H1 (cell line): ENCODE measurements at regions not wholly inside any gene's neighbourhood (a gene's known extent, or its start where the extent isn't known, plus 50 kb on each side); places are given as distances from the start of the nearest gene placed in this dataset.

Source experiments
- BACH1 ChIP-seq: IDR thresholded peaks from 2 replicates; pipeline ENCODE4 v1.6.1; 2012; ENCODE audit warnings: low read length, improper control_type of control experiment
- EP300 ChIP-seq, 2 experiments: IDR thresholded peaks; 1 replicate in 1 of 2; 2 replicates in 1 of 2; pipeline ENCODE4 v1.6.1; 2011 to 2012; ENCODE audit warnings: low read depth in 2 of 2, low read length in 2 of 2, mild to moderate bottlenecking in 2 of 2, borderline replicate concordance in 1 of 2, inconsistent platforms in 1 of 2, moderate library complexity in 1 of 2
- MAFK ChIP-seq: IDR thresholded peaks from 2 replicates; pipeline ENCODE4 v1.6.1; 2012; ENCODE audit warnings: low read depth, mild to moderate bottlenecking, improper control_type of control experiment, low read length
- POLR2A ChIP-seq, 2 experiments: IDR thresholded peaks; 1 replicate in 1 of 2; 2 replicates in 1 of 2; pipeline ENCODE4 v1.6.1; 2011; ENCODE audit warnings: low read depth in 2 of 2, low read length in 2 of 2, mild to moderate bottlenecking in 2 of 2; ENCODE audit errors: control extremely low read depth in 1 of 2
- POLR2AphosphoS5 ChIP-seq: IDR thresholded peaks from 2 replicates; pipeline ENCODE4 v1.6.1; 2011; ENCODE audit warnings: low read depth, low read length
- RXRA ChIP-seq: IDR thresholded peaks from 2 replicates; pipeline ENCODE4 v1.6.1; 2011; ENCODE audit warnings: low read depth, mild to moderate bottlenecking, low read length, moderate library complexity; ENCODE audit not compliant: insufficient read depth
- SIN3A ChIP-seq, 2 experiments: IDR thresholded peaks in 1 of 2; conservative IDR thresholded peaks in 1 of 2; 2 replicates each; pipeline ENCODE4 v1.6.1; 2011 to 2012; ENCODE audit warnings: low read length in 2 of 2, improper control_type of control experiment in 1 of 2, low read depth in 1 of 2, mild to moderate bottlenecking in 1 of 2
- TBP ChIP-seq: IDR thresholded peaks from 2 replicates; pipeline ENCODE4 v1.6.1; 2011; ENCODE audit warnings: low read depth, low read length, improper control_type of control experiment
- TEAD4 ChIP-seq: IDR thresholded peaks from 2 replicates; pipeline ENCODE4 v1.6.1; 2012; ENCODE audit warnings: low read depth, low read length, inconsistent platforms, mixed read lengths
- TF ChIP-seq, protein P1 (sequence below), 3 experiments: IDR thresholded peaks; 1 replicate in 2 of 3; 2 replicates in 1 of 3; pipeline versions ENCODE4 v1.5.1 to v1.6.1; 2011; ENCODE audit warnings: low read length in 3 of 3, mild to moderate bottlenecking in 3 of 3, inconsistent platforms in 2 of 3, low read depth in 1 of 3, moderate library complexity in 1 of 3; ENCODE audit not compliant: insufficient read depth in 1 of 3; ENCODE audit errors: control extremely low read depth in 1 of 3

GRCh38 chr18:78793313-78794070 lies 186.1 kb upstream of the SALL3 start:
- TF ChIP-seq TBP (no peak), EP300 (IDR thresholded peaks at IDR 0.05; ENCODE audit: borderline replicate concordance in 1 of 2, low read depth in 2 of 2, low read length in 2 of 2) (no peak), RXRA (no peak), SIN3A (conservative IDR thresholded peaks at IDR 0.05 in 1 of 2, IDR thresholded peaks at IDR 0.05 in 1 of 2; ENCODE audit: low read depth in 1 of 2, low read length in 2 of 2) (no peak), TEAD4 (no peak), BACH1 (no peak), MAFK (no peak), POLR2AphosphoS5 (no peak), POLR2A (IDR thresholded peaks at IDR 0.05; ENCODE audit: control extremely low read depth in 1 of 2, low read depth in 2 of 2, low read length in 2 of 2) (no peak)
- TF ChIP-seq, protein P1, sequence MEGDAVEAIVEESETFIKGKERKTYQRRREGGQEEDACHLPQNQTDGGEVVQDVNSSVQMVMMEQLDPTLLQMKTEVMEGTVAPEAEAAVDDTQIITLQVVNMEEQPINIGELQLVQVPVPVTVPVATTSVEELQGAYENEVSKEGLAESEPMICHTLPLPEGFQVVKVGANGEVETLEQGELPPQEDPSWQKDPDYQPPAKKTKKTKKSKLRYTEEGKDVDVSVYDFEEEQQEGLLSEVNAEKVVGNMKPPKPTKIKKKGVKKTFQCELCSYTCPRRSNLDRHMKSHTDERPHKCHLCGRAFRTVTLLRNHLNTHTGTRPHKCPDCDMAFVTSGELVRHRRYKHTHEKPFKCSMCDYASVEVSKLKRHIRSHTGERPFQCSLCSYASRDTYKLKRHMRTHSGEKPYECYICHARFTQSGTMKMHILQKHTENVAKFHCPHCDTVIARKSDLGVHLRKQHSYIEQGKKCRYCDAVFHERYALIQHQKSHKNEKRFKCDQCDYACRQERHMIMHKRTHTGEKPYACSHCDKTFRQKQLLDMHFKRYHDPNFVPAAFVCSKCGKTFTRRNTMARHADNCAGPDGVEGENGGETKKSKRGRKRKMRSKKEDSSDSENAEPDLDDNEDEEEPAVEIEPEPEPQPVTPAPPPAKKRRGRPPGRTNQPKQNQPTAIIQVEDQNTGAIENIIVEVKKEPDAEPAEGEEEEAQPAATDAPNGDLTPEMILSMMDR (IDR thresholded peaks at IDR 0.05; ENCODE audit: control extremely low read depth in 1 of 3, insufficient read depth in 1 of 3, low read depth in 1 of 3, low read length in 3 of 3) = no peak
